GM18873 (cell line): ENCODE measurements at regions not wholly inside any gene's neighbourhood (a gene's known extent, or its start where the extent isn't known, plus 50 kb on each side); places are given as distances from the start of the nearest gene placed in this dataset.

Source experiments
- ATAC-seq: cut with Tn5 transposase; IDR thresholded peaks from one replicate; pipeline ENCODE4 v1.9.1; 2021; ENCODE audit warnings: mild to moderate bottlenecking, moderate library complexity, moderate number of reproducible peaks; ENCODE audit not compliant: unreplicated experiment, low FRiP score

DNA sequence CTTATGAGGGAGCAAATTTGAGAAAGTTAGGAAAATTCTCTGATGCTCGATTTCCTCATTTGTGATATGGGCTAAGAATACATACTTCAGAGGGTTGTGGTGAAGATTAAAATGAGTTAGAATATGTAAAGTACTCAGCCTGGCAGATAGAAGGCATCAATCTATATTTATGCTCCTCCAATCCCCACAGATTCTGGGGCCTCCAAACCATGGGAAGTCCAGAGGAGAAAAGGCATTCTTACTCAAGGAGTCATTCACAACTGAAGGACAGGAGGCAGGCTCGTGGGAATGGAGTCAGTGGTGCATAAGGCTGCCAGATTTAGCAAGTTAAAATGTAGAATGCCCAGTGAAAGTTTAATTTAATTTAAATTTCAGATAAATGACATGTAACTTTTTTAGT is 330.0 kb upstream of the POU3F1 start:
- no peak for ATAC-seq

DNA sequence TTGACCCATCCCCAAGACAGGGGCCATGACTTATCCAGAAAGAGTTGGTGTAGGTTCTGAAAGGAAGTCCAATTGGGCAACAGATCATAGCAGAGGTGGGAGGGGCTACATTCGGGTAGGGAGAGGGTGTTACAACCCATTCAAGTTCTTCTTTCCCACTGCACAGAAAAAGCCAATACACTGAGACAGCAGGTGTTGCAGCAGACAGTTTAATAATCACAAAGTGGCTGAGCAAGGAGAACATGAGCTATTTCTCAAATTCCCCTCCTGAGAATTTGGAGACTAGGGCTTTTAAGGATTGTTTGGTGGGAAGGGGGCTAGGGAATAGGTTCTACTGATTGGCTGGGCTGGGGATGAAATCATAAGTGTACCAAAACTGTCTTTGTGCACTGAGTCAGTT is 328.4 kb upstream of the POU3F1 start:
- ATAC-seq, result no peak

DNA sequence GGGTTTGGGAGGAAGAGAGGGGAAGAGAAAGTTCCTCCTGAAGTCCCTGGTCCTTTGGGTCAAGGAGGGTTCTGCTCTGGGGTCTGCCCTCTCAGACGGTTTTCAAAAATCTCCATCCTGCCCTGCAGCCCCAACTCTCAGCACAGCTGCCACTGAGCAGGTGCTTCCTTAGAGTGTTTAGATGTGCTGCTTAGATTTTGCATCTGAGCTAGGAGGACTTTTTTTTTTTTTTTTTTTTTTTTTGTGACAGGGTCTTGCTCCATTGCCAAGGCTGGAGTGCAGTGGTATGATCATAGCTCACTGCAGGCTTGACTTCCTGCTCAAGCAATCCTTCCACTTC is 324.9 kb upstream of the POU3F1 start:
- ATAC-seq, result no peak

DNA sequence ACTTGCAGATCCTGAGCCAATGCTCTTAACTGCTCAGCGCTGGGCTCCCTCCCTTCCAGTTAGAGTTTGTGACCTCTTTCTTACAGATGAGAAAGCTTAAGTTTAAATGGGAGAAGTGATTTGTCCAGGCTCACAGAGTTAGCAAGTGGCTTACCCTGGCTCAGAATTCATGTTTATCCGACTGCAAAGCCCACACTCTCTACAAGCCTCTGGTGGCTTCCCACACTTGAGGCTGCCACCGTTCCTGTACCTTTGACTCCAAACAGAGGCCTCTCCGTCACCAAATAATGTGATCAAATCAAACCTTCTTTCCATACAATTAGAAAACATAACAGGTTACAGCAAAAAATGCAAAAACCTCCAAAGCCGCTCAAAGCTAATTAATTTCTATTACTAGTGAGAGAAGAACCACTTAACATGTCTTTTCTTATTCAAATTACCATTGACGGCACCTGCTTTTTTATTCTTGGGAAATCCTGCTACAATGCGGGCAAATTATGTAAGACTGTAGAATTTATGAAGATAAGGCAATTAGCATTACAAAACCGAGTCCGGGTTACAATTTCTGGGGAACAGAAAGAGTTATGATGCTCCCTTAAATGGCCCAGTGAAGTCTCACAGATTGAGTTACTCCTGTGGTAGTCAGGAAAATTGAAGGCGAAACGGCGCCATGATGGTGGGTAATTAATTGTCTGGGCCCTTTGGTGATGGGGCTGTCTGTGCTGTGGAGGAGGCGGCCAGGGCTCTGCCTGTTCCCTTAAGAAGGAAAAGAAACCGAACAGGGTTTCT is 324.3 kb upstream of the POU3F1 start:
- no peak for ATAC-seq

DNA sequence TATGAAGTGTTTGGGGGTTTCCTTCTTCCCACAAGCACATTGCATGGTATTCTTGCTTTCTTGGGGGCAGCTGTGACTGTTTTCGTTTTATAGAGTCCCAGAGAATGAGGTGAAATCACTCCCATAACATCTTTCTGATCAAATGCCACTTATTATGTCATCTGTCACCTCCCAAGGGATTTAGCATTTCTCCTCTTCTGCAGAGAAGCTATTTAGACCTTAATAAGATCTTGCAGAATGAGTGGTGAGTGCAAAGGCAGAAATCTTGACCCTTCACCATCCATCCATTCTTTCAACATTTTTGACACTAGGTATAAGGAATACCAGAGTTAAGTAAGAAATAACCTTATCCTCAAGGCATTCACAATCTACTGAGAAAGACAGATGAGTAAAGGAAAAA is 318.6 kb upstream of the POU3F1 start:
- ATAC-seq, result no peak

DNA sequence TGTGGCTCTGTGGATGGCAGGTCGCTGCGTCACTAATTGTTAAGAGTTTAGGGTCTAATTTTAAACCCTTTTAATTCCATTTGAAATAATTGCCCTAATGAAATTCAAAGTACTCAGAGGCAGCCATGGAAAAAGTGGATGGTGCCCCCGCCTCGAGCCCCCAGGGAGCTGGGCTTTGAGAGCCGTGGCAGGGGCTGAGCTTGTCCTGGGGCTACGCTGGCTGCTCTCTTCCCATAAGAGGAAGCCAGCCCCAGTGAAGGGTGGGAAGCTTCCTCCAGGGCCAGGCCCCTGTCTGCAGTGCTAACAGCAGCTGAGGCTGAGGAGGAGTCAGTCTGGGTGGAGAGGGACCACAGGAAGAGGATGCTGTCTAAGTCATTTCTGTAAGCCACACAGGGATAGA is 315.0 kb upstream of the POU3F1 start:
- no peak for ATAC-seq

DNA sequence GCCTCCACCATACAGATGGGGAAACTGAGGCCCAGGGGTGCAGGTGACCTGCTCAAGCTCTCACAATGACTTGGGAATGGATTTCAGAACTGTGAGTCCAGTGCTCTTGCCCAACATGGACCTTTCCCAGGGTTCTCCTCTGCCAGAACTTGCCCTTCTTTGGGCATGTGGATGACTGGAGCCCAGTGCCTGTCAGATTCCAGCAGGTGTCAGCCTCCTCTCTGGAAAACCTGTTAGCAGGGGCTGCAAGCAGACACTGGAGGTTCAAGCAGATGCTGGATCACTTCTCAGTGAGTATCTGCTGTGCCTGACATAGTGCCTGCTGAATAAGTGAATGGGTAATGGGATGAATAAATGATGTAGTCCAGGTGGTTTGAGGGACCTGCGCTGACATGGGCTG is 314.2 kb upstream of the POU3F1 start:
- ATAC-seq, result no peak

DNA sequence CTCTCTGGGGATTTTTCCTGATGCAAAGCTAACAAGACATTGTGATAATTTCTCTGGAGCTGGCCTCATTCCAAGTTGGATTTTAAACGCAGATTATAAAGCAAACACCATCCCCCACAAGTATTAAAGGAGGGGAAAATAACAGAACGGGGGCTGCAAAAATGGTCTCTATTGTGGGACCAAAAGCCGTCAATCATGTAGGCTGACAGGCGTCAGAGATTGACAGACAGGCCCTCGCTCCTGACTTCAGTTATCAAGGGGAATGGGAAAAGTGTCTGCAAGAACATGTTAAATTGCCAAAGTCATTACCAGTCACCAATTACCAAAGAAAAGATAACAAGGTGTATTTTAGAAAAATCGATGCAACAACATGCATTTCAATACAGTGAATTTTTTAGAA is 307.4 kb upstream of the POU3F1 start:
- ATAC-seq, result no peak

DNA sequence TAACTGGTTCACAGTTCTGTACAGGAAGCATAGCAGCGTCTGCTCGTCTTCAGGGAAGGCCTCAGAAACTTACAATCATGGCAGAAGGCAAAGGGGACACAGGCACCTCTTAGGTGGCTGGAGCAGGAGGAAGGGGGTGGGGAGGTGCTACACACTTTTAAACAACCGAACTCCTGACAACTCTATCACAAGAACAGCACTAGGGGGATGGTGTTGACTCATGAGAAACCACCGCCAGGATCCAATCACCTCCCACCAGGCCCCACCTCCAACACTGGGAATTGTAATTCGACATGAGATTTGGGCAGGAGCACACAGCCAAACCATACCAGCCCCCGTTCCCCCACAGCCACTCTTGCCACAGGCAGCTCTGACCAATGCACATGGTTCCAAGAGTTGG is 306.3 kb upstream of the POU3F1 start:
- ATAC-seq, result no peak

DNA sequence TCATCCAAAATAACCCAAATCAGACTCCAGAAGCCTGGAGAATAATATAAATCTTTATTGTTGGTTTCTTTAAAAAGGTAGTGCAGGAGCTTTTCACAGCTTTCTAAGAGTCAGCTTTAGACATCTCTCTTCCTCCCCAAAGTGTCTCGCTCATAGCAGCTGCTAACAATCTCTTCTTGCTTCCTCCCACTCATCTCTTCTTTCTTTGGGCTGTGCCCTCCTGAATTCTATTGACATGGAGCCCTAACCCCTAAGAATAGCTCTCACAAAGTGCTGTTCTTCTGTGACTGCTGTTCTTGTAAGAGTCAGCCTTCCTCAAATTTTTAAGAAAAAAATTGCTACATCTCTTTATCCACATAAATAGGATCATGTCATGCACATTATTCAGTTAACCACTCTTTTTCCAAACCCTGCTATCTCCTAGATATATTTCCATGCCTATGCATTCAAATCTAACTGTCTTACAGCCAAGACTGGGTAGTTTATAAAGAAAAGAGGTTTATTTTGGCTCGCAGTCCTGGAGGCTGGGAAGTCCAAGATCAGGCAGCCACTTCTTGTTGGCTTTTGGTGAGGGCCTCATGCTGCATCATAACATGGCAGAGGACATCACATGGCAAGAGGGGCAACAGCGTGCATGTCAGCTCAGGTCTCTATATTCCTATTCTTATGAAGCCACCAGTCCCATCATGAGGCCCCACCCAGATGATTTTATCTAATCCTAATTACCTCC is 301.0 kb upstream of the POU3F1 start:
- no peak for ATAC-seq

DNA sequence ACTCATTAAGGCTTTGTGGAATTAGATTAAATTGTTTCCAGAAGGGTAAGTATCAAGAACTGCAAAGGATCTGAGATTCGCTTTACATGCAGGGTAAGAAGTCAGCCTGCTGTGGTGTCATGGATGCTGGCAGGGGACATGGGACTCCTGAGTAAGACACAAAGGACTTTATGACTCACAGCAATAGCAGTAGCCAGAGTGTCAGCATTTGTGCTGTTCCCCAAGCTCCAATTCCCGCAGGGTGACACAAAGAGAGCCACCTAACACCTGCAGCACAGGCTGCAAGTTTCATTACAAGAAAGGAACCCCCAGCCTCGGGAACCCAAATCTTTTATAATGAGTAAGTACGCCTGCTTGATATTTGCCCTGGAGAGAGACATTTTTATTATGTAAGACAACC is 298.1 kb upstream of the POU3F1 start:
- ATAC-seq, result no peak

DNA sequence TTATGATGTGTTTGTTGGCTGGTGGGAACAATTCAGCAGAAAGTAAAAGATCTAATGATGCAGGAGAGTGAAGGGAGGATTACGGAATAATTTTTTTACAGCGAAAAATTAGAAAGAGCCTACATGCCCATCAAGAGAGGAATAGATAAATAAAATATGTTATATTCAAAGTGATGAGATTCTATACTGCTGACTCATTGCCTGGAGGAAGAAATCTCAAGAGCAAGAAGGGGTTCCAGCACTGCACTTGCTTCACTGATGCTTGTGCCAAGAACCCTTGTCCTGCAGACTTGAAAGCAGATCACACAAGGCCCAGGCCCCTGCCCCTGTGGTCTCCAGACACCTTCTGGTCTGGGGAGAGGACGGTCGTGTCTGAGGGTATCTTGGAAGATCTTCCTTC is 295.1 kb upstream of the POU3F1 start:
- no peak for ATAC-seq

DNA sequence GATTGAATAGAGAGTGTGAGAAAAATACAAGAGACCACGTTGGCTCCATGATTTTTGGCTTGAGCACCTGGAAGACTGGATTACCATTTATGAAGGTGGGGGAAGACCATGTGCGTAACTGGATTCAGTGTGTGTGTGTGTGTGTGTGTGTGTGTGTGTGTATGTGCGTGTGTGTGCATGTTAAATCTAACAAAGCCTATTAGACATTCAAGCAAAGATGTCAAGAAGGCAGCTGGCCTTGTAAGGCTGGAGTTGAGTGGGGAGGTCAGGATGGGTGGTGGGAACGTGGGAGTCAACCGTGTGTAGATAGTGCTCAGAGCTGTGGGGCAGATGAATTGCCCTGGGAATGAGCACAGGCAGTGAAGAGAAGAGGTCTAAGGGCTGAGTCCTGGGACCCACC is 293.8 kb upstream of the POU3F1 start:
- no peak for ATAC-seq

DNA sequence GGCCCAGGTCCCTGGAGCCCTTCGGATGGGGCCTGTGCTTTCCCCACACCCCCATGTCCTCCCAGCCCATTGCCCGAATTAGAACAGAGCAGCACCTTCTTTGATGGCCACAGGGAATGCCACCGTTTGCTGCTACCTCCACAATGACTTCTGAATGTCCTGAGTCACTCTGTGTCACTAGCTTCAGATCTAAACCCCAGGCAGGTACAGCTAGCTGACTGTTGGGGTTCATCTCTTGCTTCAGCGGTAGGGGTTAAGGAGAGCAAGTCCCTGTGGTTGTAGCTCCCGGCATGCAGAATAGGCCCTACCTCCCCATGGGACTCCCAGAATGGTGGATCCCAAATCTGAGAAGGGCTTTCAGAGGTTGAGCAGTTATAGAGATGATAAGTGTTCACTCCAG is 291.1 kb upstream of the POU3F1 start:
- ATAC-seq, result no peak

DNA sequence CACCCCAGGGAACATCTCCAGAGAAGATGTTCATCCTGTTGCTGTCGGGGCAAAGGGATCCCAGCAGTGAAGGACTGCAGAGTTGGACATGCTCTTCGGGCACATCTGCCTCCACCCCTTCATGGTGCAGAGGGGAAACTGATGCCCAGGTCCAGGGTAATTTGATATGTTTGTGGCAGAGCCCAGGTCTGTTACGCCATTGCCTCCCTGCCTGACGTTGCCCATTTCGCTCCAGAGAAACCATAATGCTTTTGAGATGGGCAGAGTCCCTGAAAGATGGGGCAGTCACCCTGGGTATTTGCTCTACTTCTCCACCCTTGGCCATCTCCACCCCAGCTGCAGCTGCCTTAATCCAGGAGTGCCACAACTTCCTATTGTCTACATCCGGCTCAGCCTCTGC is 290.4 kb upstream of the POU3F1 start:
- no peak for ATAC-seq

DNA sequence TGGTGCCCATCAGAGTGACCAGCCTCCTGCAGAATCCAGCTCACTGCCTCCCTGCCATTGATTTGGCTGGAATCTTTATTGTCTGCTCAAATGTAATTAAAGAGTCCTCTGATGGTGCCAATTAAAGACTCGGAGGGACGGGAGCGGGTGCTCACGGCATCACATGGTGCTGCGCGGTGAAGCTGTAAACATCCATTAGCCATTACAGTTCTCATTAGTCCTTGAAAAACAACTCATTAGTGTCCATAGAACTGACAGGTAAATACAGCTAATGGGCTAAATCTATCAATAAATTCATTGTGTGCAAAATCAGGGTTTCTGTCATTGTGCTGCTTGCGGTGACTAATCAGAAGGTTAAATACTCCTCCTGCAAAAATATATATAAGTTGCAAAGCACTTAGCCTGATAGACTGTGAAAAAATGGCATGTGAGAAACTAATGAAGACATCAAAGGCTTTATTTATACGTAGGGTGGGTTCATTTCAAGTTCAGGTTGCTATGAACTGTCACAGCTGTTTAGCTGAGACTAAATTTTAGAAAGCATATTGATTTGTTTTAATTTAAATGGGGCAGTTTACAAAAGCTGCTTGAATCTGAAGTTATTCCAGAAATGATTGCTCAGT is 289.8 kb upstream of the POU3F1 start:
- no peak for ATAC-seq

DNA sequence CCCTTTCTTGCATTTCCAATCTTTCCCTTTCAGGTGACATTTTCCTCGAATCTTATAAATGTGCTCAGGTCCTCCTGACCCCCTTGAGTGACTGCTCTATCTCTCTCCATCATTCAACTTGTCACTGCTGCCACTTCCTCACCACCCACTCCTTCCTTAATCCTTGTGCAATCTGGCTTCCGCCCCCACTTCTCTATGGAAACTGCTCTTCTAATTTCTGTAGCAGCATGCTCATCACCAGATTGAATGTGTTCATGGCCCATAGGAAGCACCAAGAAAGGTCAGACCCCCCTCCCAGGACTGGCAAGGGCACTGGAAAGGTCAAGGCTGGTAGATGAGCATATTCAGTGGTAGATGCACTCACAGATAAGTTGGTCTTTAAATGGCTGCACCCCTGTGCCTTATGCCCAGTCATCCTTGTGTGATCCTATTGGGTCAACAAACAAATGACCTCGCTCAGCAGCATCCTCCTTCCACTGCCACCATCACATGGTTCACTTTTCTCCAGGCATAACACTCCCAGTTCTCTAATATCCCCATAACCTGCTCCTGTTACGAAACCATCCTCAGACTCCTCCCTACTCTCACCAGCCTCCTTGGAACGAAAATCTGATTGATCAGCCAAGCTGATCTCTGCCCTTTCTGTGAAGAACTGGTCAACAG is 288.5 kb upstream of the POU3F1 start:
- no peak for ATAC-seq

DNA sequence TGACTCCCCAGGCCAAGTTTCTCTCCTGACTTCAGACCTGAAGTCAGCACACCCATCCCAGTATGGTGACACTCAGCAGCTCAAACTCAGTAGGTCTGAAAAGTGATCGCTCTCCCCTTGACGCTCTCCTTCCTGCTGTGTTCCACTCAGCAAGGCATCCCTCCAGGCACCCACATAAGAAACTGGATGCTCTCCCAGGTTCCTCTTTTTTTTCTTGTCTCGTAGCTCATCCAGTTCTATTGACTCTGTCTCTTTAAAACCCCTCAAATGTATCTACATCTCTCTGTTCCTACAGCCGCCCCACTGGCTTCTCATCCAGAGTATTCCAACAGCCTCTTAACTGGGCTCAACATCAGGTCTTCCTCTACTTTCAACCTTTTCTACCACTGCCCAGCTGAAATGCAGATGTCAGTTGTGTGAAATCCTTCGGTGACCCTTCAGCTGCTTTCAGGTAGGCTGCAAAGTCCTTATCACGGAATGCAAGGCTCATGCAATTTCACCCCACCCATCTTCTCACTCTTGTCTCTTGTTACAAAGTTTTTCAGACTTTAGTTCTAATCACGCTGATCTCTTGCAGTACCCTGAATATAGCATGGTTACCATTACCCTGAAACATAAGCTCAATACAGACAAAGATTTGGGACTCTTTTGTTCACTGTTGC is 286.2 kb upstream of the POU3F1 start:
- no peak for ATAC-seq

DNA sequence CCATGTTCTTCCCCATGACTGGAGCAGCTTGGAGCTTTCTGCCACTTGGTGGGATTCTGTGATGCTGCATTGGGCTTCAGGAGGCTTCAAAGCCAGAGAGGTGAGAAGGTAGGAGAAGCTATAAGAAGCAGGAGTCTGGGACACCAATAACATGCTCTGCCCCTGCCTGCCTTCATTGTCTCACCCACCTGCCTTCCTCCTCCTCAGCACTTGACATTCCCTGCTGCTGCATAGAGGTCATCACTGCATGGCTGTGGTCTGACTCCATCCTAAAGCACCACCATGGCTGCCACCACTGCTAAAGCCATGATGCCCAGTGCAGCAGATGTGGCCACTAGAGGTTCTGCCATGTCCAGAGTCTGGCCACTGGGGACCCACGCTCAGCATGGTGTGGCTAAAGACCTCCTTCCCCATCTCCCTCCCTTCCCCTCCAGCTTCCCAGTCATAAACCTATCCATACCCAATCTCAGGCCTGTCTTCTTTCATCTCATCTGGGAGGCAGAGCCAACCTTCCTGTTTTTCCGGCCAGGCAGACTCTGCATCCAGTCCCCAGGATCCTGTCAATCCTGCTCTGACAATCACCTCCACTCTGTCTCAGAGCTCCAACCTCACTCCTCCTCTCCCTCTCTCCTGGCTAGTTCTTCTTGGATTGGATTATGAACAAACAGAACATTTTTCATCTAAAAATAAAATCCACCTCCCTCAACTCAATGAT is 285.1 kb upstream of the POU3F1 start:
- ATAC-seq, result no peak

DNA sequence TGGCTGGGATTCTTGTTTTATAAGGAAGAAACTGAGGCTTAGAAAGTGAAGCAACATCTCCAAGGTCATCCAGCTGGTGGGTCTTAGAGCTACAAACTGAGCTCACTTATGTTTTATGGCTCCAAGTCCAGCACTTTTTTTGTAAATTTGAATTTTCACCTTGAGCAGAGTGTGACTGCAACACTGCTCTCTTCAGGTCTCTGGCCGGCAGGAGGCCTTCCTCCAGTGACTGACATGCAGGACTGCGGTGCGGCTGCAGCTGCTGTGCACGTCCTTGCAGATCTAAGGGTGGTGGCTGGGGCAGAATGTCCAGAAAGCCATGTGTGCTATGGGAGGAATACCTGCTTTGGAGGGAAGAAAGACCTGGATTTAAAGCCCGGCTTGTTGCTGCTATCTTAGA is 284.2 kb upstream of the POU3F1 start:
- ATAC-seq, result no peak
